ENCODE measurements at regions not wholly inside any gene's neighbourhood (a gene's known extent, or its start where the extent isn't known, plus 50 kb on each side); places are given as distances from the start of the nearest gene placed in this dataset.

DNA sequence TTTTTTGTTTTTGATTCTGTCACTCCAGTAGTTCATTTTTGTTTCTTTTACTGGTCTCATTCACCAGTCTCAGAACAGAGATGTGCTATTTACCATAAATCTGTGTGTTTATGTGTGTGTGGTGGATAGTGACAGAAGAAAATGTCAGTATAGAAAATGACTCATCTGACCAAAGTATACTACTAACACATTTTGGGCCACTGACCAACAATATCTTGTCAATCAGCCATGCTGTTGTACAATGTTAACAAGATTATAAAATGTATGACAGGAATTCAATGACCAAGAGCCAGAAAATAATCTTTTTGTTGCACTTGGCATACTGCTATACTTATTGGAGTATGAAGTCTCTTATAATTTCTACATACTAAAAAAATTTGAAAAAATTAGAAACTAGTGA is 1081.4 kb upstream of the NRXN1 start:
- H3K9ac ChIP-seq (ENCODE audit: extremely low read depth, low read length, poor library complexity, severe bottlenecking) = no peak overlapping the region
- no peaks in the 10 kb centered on the region for H3K4me1 ChIP-seq (ENCODE audit: control insufficient read depth, insufficient read depth, low read length)
- no peak overlapping the region for H3K4me3 ChIP-seq (ENCODE audit: low read length)
- Mint-ChIP-seq H3K27me3 (ENCODE audit: insufficient read depth) (no peaks in the 10 kb centered on the region), H3K4me3 (no peak overlapping the region), H3K4me1 (no peaks in the 10 kb centered on the region), H3K9me3 (peaks cover 7% of the 10 kb centered on the region), H3K27ac (no peak overlapping the region), H3K36me3 (ENCODE audit: low read depth) (no peaks in the 10 kb centered on the region)
- no peak overlapping the region for H3K27ac ChIP-seq (ENCODE audit: low read depth, low read length)
- H3K9me3 ChIP-seq (ENCODE audit: control insufficient read depth, low read length) = peaks cover 4% of the 10 kb centered on the region
- no peaks in the 10 kb centered on the region for H3K27me3 ChIP-seq (ENCODE audit: control insufficient read depth, insufficient read depth, low read length, poor library complexity, severe bottlenecking)
- H3K36me3 ChIP-seq (ENCODE audit: control insufficient read depth, insufficient read depth, low read length) = no peaks in the 10 kb centered on the region
- DNase-seq = no peak
- TF ChIP-seq, protein P1, sequence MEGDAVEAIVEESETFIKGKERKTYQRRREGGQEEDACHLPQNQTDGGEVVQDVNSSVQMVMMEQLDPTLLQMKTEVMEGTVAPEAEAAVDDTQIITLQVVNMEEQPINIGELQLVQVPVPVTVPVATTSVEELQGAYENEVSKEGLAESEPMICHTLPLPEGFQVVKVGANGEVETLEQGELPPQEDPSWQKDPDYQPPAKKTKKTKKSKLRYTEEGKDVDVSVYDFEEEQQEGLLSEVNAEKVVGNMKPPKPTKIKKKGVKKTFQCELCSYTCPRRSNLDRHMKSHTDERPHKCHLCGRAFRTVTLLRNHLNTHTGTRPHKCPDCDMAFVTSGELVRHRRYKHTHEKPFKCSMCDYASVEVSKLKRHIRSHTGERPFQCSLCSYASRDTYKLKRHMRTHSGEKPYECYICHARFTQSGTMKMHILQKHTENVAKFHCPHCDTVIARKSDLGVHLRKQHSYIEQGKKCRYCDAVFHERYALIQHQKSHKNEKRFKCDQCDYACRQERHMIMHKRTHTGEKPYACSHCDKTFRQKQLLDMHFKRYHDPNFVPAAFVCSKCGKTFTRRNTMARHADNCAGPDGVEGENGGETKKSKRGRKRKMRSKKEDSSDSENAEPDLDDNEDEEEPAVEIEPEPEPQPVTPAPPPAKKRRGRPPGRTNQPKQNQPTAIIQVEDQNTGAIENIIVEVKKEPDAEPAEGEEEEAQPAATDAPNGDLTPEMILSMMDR (conservative IDR thresholded peaks at IDR 0.05) = no peak

DNA sequence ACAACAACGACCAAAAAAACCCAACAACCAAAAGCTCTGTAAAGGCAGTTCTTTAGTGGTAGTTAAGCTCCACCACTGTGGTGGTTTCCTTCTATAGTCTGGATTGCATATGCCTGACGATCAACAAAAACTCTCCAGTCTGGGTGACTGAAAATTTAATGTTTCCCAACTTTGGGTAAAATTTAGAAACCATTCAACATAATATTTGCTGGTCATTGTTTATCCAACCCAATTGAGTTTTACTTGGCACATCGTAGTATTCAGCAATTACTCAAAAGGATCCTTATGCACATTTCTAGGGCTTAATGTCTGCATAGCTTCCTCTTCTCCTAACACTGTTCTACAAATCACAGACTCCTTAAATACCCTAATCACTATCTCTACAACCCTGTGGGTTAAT is 1080.2 kb upstream of the NRXN1 start:
- H3K27me3 Mint-ChIP-seq (ENCODE audit: insufficient read depth) = no peaks in the 10 kb centered on the region
- H3K27me3 ChIP-seq (ENCODE audit: control insufficient read depth, insufficient read depth, low read length, poor library complexity, severe bottlenecking) = no peaks in the 10 kb centered on the region
- H3K4me3 Mint-ChIP-seq = no peak overlapping the region
- H3K27ac ChIP-seq (ENCODE audit: low read depth, low read length) = no peak overlapping the region
- H3K36me3 ChIP-seq (ENCODE audit: control insufficient read depth, insufficient read depth, low read length) = no peaks in the 10 kb centered on the region
- no peak overlapping the region for H3K27ac Mint-ChIP-seq
- DNase-seq = no peak
- no peak overlapping the region for H3K4me3 ChIP-seq (ENCODE audit: low read length)
- 82 to 100% methylated on average over 2 to 3 of the region's 3 CpGs for WGBS, 2 experiments (ENCODE audit: insufficient coverage in 1 of 2, insufficient read length in 1 of 2)
- H3K36me3 Mint-ChIP-seq (ENCODE audit: low read depth) = no peaks in the 10 kb centered on the region
- H3K9me3 Mint-ChIP-seq = peaks cover 7% of the 10 kb centered on the region
- TF ChIP-seq, protein P1 (conservative IDR thresholded peaks at IDR 0.05) = no peak
- H3K9ac ChIP-seq (ENCODE audit: extremely low read depth, low read length, poor library complexity, severe bottlenecking) = no peak overlapping the region
- H3K4me1 Mint-ChIP-seq = no peaks in the 10 kb centered on the region
- H3K4me1 ChIP-seq (ENCODE audit: control insufficient read depth, insufficient read depth, low read length) = no peaks in the 10 kb centered on the region
- H3K9me3 ChIP-seq (ENCODE audit: control insufficient read depth, low read length) = peaks cover 4% of the 10 kb centered on the region

DNA sequence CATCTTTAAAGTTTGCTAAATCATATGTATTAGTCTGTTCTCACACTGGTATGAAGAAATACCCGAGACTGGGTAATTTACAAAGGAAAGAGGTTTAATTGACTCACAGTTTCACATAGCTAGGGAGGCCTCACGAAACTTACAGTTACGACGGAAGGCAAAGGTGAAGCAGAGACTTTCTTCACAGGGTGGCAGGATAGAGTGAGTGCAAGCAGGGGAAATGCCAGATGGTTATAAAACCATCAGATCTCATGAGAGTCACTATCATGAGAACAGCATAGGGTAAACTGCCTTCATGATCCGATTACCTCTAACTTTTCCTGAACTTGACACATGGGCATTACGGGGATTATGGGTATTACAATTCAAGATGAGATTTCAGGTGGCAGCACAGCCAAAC is 1075.2 kb upstream of the NRXN1 start:
- H3K4me1 Mint-ChIP-seq = no peaks in the 10 kb centered on the region
- TF ChIP-seq, protein P1 (conservative IDR thresholded peaks at IDR 0.05) = no peak
- no peaks in the 10 kb centered on the region for H3K36me3 Mint-ChIP-seq (ENCODE audit: low read depth)
- Histone ChIP-seq H3K9ac (ENCODE audit: extremely low read depth, low read length, poor library complexity, severe bottlenecking) (no peak overlapping the region), H3K9me3 (ENCODE audit: control insufficient read depth, low read length) (peaks cover 4% of the 10 kb centered on the region), H3K27me3 (ENCODE audit: control insufficient read depth, insufficient read depth, low read length, poor library complexity, severe bottlenecking) (no peaks in the 10 kb centered on the region), H3K36me3 (ENCODE audit: control insufficient read depth, insufficient read depth, low read length) (no peaks in the 10 kb centered on the region), H3K27ac (ENCODE audit: low read depth, low read length) (no peak overlapping the region), H3K4me3 (ENCODE audit: low read length) (no peak overlapping the region), H3K4me1 (ENCODE audit: control insufficient read depth, insufficient read depth, low read length) (no peaks in the 10 kb centered on the region)
- no peak overlapping the region for H3K4me3 Mint-ChIP-seq
- H3K27me3 Mint-ChIP-seq (ENCODE audit: insufficient read depth) = no peaks in the 10 kb centered on the region
- no peak for DNase-seq
- H3K27ac Mint-ChIP-seq = no peak overlapping the region
- peaks cover 5% of the 10 kb centered on the region for H3K9me3 Mint-ChIP-seq
- 82 to 90% methylated on average over 5 to 6 of the region's 6 CpGs for WGBS, 2 experiments (ENCODE audit: insufficient coverage in 1 of 2, insufficient read length in 1 of 2)
